OCI-LY3 (cell line): ENCODE measurements at regions not wholly inside any gene's neighbourhood (a gene's known extent, or its start where the extent isn't known, plus 50 kb on each side); places are given as distances from the start of the nearest gene placed in this dataset.

Experiments used
- EZH2phosphoT487 ChIP-seq: fragments of 200-600 bp; shearing (Covaris generic); IDR thresholded peaks from 2 replicates; pipeline ENCODE4 v1.6.1; 2018; ENCODE audit warnings: antibody characterized with exemption, mixed run types, low read depth
- TF ChIP-seq, protein P1 (sequence below): fragments of 200-600, 300-600 bp; sonication (generic); IDR thresholded peaks from 2 replicates; pipeline ENCODE4 v1.5.1; 2014; ENCODE audit warnings: antibody characterized with exemption, low read length, low read depth

DNA sequence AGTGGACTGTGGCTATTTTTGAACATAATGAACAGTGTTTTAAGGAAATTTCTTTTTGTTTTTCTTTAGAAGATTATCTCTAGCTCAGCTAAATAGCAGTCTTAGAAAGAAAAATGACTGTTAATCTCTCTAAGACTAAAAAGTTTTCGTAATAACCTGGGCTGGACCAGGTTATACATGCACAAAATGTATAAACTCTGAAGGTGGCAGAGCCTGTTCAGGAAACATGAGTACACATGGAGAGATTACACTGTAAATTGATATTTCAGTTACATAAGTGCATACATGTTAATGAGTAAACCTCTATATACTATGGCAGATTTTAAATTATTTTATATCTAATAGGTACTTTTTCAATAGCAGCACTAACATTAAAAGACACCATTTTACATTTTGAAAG is 258.2 kb upstream of the CFAP20DC start:
- TF ChIP-seq, protein P1, sequence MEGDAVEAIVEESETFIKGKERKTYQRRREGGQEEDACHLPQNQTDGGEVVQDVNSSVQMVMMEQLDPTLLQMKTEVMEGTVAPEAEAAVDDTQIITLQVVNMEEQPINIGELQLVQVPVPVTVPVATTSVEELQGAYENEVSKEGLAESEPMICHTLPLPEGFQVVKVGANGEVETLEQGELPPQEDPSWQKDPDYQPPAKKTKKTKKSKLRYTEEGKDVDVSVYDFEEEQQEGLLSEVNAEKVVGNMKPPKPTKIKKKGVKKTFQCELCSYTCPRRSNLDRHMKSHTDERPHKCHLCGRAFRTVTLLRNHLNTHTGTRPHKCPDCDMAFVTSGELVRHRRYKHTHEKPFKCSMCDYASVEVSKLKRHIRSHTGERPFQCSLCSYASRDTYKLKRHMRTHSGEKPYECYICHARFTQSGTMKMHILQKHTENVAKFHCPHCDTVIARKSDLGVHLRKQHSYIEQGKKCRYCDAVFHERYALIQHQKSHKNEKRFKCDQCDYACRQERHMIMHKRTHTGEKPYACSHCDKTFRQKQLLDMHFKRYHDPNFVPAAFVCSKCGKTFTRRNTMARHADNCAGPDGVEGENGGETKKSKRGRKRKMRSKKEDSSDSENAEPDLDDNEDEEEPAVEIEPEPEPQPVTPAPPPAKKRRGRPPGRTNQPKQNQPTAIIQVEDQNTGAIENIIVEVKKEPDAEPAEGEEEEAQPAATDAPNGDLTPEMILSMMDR, result no peak
- no peak for TF ChIP-seq EZH2phosphoT487
